Chondrocyte (in vitro differentiated cells): ENCODE measurements at regions not wholly inside any gene's neighbourhood (a gene's known extent, or its start where the extent isn't known, plus 50 kb on each side); places are given as distances from the start of the nearest gene placed in this dataset.

Experiments used
- DNase-seq: peaks from one replicate; pipeline ENCODE4 v3.0.0; 2021; ENCODE audit warnings: mixed read lengths, low spot score
- H3K27ac Mint-ChIP-seq: one replicate; pipeline ENCODE4 v1.8.0; 2021; ENCODE audit warnings: mild to moderate bottlenecking, moderate library complexity, mixed read lengths; ENCODE audit not compliant: unreplicated experiment
- H3K27me3 Mint-ChIP-seq: 2 replicates; pipeline ENCODE4 v1.8.0; 2021; ENCODE audit warnings: low read depth, mixed read lengths
- H3K36me3 Mint-ChIP-seq: 2 replicates; pipeline ENCODE4 v1.8.0; 2021; ENCODE audit warnings: low read depth, mixed read lengths
- H3K4me1 Mint-ChIP-seq: 2 replicates; pipeline ENCODE4 v1.8.0; 2021; ENCODE audit warnings: low read depth, mild to moderate bottlenecking, mixed read lengths
- H3K4me3 Mint-ChIP-seq: one replicate; pipeline ENCODE4 v1.8.0; 2021; ENCODE audit warnings: mild to moderate bottlenecking, moderate library complexity, mixed read lengths; ENCODE audit not compliant: unreplicated experiment
- H3K9me3 Mint-ChIP-seq: 2 replicates; pipeline ENCODE4 v1.8.0; 2021; ENCODE audit warnings: low read depth, mixed read lengths
- CTCF ChIP-seq: fragments of 200-600 bp; sonication (generic); IDR thresholded peaks from 2 replicates; pipeline ENCODE4 v1.5.0; 2021; ENCODE audit warnings: antibody characterized with exemption, mild to moderate bottlenecking, moderate library complexity

GRCh38 chr15:24748812-24749439 lies 73.4 kb downstream of the NPAP1 start:
- DNase-seq, result no peak
- Mint-ChIP-seq H3K4me1 (no peaks in the 10 kb centered on the region), H3K27me3 (no peaks in the 10 kb centered on the region), H3K27ac (no peak overlapping the region), H3K9me3 (peaks cover 30% of the 10 kb centered on the region), H3K4me3 (no peak overlapping the region), H3K36me3 (no peaks in the 10 kb centered on the region)
- no peak for TF ChIP-seq CTCF

- Mint-ChIP-seq H3K4me1 (no peaks in the 10 kb centered on the region), H3K36me3 (no peaks in the 10 kb centered on the region), H3K9me3 (peaks cover 46% of the 10 kb centered on the region)
These were observed 76.8 kb downstream of the NPAP1 start for GRCh38 chr15:24752354-24752753.

GRCh38 chr15:24756101-24756500 lies 80.5 kb downstream of the NPAP1 start:
- Mint-ChIP-seq H3K27me3 (no peaks in the 10 kb centered on the region), H3K4me1 (no peaks in the 10 kb centered on the region), H3K9me3 (peaks cover 42% of the 10 kb centered on the region), H3K4me3 (no peak overlapping the region), H3K27ac (no peak overlapping the region), H3K36me3 (no peaks in the 10 kb centered on the region)
- no peak for DNase-seq
- no peak for TF ChIP-seq CTCF

More at GRCh38 chr15:24752354-24752753, 76.8 kb downstream of the NPAP1 start:
- no peak overlapping the region for H3K27ac Mint-ChIP-seq
- DNase-seq, result no peak
- H3K4me3 Mint-ChIP-seq, result no peak overlapping the region
- no peak for TF ChIP-seq CTCF
- H3K27me3 Mint-ChIP-seq, result no peaks in the 10 kb centered on the region

- Mint-ChIP-seq H3K9me3 (peaks cover 34% of the 10 kb centered on the region), H3K4me1 (no peaks in the 10 kb centered on the region)
These were observed 84.5 kb downstream of the NPAP1 start for GRCh38 chr15:24760066-24760465.

GRCh38 chr15:24761704-24762302 lies 86.2 kb downstream of the NPAP1 start:
- DNase-seq, result no peak
- peak; percentile 74 for TF ChIP-seq CTCF
- H3K27me3 Mint-ChIP-seq, result no peaks in the 10 kb centered on the region
- H3K9me3 Mint-ChIP-seq, result peaks cover 23% of the 10 kb centered on the region
- H3K4me3 Mint-ChIP-seq, result no peak overlapping the region
- no peak overlapping the region for H3K27ac Mint-ChIP-seq
- no peaks in the 10 kb centered on the region for H3K36me3 Mint-ChIP-seq
- H3K4me1 Mint-ChIP-seq, result no peaks in the 10 kb centered on the region

More at GRCh38 chr15:24760066-24760465, 84.5 kb downstream of the NPAP1 start:
- Mint-ChIP-seq H3K27ac (no peak overlapping the region), H3K27me3 (no peaks in the 10 kb centered on the region), H3K36me3 (no peaks in the 10 kb centered on the region), H3K4me3 (no peak overlapping the region)
- TF ChIP-seq CTCF, result no peak
- DNase-seq, result no peak
